Erythroblast (primary cell): ENCODE measurements at regions not wholly inside any gene's neighbourhood (a gene's known extent, or its start where the extent isn't known, plus 50 kb on each side); places are given as distances from the start of the nearest gene placed in this dataset.

ENCODE experiments used
- GATA1 ChIP-seq: IDR thresholded peaks from 2 replicates; pipeline ENCODE4 v1.6.1; 2011; ENCODE audit warnings: low read depth, mild to moderate bottlenecking, control low read depth, low read length, moderate library complexity
- POLR2A ChIP-seq: IDR thresholded peaks from 2 replicates; pipeline ENCODE4 v1.6.1; 2011; ENCODE audit warnings: mild to moderate bottlenecking, low read length

DNA sequence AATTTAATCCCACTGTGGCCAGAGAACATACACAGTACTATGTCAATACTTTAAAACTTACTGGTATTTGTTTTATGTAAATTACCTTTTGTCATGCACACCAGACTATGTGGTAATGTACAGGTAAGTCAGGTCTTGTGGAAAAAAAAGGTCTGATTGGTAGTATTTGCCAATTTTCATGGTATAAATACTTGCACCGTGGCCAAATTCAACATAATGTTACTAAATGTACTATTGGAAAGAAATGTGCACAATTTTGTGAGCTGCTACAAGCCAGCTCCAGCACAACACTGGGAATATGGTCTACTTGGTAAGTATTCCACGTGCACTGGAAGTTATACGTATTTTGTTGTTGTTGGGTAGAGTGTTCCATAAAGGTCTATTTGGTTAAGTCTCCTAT lies 392.5 kb downstream of the RPS24 start:
- TF ChIP-seq POLR2A (no peak), GATA1 (no peak)
